Activated naive CD8-positive, alpha-beta T cell treated with anti-CD3 and anti-CD28 coated beads, Interleukin-2, amount 10 ng/mL, durations not matched to agents 7 days and 5 days (primary cell): ENCODE measurements at regions not wholly inside any gene's neighbourhood (a gene's known extent, or its start where the extent isn't known, plus 50 kb on each side); places are given as distances from the start of the nearest gene placed in this dataset.

ENCODE experiments used
- ATAC-seq: fragments of 150-1000 bp; cut with Tn5 transposase; one replicate; pipeline ENCODE4 v1.10.0; 2021; ENCODE audit warnings: low read depth, moderate library complexity
- POLR2A ChIA-PET: fragments of 350-600 bp; sonication (Branson Sonifier 250); formaldehyde crosslinking; loops from one replicate; lab custom pipeline; 2021; ENCODE audit warnings: antibody characterized with exemption; lab: Charles Lee
- DNase-seq: peaks from one replicate; pipeline ENCODE4 v3.0.0; 2021
- H3K27ac Mint-ChIP-seq: one replicate; pipeline ENCODE4 v1.8.0; 2022; ENCODE audit warnings: mild to moderate bottlenecking, mixed read lengths
- H3K27me3 Mint-ChIP-seq: one replicate; pipeline ENCODE4 v1.8.0; 2022; ENCODE audit warnings: mild to moderate bottlenecking, moderate library complexity, mixed read lengths
- H3K36me3 Mint-ChIP-seq: one replicate; pipeline ENCODE4 v1.8.0; 2021; ENCODE audit warnings: mild to moderate bottlenecking, mixed read lengths
- H3K4me1 Mint-ChIP-seq: one replicate; pipeline ENCODE4 v1.8.0; 2021; ENCODE audit warnings: mixed read lengths
- H3K4me3 Mint-ChIP-seq: one replicate; pipeline ENCODE4 v1.8.0; 2022; ENCODE audit warnings: mild to moderate bottlenecking, moderate library complexity, mixed read lengths
- H3K9me3 Mint-ChIP-seq: one replicate; pipeline ENCODE4 v1.8.0; 2021; ENCODE audit warnings: mixed read lengths

DNA sequence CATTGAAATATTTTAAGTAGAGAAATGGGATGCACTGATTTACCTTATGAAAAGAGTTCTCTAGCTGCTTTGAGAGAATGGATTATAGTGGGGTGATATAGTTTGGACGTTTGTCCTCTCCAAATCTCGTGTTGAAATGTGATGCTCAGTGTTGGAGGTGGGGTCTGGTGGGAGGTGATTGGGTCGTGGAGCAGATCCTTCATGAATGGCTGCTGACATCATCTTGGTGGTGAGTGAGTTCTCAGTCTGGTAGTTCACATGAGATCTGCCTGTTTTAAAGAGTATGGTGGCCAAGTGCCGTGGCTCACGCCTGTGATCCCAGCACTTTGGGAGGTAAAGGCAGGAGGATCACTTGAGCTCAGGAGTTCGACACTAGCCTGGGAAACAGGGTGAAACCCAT, 58.7 kb upstream of the SH3RF3 start:
- Mint-ChIP-seq H3K9me3 (no peaks in the 10 kb centered on the region), H3K4me3 (no peak overlapping the region), H3K36me3 (peaks cover 3% of the 10 kb centered on the region), H3K27ac (no peak overlapping the region), H3K4me1 (no peaks in the 10 kb centered on the region), H3K27me3 (peaks cover 5% of the 10 kb centered on the region)
- POLR2A ChIA-PET = no interaction called here
- DNase-seq = no peak
- ATAC-seq = no peak

DNA sequence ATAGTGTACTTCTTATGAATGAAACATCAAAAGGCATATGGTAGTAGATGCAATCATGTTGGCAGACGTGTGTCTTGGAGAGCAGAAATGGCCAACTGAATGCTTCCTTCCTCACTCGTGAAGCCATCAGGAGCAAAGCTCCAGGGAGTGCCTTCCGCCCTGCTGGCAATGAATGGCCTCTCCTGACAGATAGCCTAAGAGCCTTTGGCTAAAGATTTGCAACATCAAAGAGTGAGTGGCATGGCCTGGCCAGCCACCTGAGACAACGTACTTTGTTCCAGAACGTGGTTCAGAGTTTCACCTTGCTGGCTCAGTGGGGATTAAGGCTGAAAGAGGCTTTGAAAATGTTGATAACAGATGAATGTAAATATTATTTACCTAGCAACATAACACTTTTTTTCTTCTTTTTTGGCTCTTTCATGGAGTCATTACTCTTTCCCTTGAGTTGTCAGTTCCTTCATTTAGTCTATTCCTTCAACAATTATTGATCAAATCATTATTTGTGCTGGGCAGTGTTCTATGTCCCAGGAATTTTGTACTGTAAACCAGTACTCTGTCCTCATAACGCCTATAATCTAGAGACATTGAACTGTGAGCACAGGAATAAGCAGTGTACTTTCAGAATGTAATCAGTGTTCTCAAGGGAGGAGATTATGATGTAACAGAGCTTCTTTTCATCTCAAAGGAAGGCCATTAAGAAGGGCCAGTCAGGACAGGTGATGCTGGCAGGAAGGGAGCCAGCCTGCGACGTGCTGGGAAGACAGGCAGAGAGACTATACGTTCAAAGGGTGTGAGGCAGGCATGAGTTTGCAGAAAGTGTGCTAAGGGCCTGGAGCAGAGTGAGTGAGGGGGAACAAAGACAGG, 59.4 kb upstream of the SH3RF3 start:
- POLR2A ChIA-PET = no interaction called here
- no peaks in the 10 kb centered on the region for H3K9me3 Mint-ChIP-seq
- no peak overlapping the region for H3K4me3 Mint-ChIP-seq
- ATAC-seq (no peak), DNase-seq (no peak)
- peaks cover 3% of the 10 kb centered on the region for H3K36me3 Mint-ChIP-seq
- H3K4me1 Mint-ChIP-seq = no peaks in the 10 kb centered on the region
- peaks cover 5% of the 10 kb centered on the region for H3K27me3 Mint-ChIP-seq
- no peak overlapping the region for H3K27ac Mint-ChIP-seq

DNA sequence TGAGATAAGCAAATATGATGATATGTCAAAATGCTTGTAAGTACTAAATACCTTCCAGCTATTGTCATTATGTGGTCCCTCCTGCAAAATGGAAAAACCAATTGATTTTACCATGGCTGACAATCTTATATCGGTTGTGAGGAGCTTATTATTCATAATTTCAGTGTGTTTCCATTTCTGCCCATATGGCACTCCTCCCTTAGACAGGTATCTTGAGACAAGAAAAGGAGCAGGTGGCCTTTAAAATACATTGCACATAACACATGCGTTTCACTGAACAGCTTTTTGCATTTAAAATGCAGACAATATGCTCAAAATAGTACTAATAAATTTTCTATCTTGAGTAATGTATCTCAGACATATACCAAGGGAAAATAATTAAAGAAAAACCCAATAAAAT, 60.2 kb upstream of the SH3RF3 start:
- H3K4me3 Mint-ChIP-seq = no peak overlapping the region
- DNase-seq = no peak
- H3K4me1 Mint-ChIP-seq = no peaks in the 10 kb centered on the region
- H3K36me3 Mint-ChIP-seq = peaks cover 3% of the 10 kb centered on the region
- H3K27ac Mint-ChIP-seq = no peak overlapping the region
- no peak for ATAC-seq
- POLR2A ChIA-PET = no interaction called here
- no peaks in the 10 kb centered on the region for H3K9me3 Mint-ChIP-seq
- H3K27me3 Mint-ChIP-seq = peaks cover 4% of the 10 kb centered on the region

DNA sequence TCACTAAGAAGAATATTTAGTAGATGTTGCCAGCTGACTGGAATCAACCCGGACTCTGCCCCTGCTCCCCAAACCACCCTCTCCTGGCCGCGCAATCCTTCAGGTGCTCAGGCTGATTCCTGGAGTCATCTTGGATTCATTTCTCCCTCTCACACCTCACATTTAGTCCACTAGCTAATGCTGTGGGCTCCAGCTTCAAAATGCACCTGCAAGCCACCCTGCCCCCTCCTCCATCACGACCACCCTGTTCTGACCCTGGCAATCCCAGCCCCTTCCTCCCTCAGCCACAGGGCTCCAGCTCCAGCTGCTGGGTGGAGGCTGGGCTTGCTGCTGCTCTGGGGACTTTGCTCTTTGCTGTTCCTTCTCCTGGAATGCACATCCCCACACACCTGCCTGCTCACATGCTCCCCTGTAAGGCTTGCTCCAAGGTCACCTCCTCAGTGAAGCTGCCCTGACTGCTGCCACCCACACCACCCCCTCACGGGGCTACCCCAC, 61.3 kb upstream of the SH3RF3 start:
- no peak for DNase-seq
- no peak for ATAC-seq
- H3K36me3 Mint-ChIP-seq = no peaks in the 10 kb centered on the region
- H3K27ac Mint-ChIP-seq = no peak overlapping the region
- no peaks in the 10 kb centered on the region for H3K4me1 Mint-ChIP-seq
- H3K4me3 Mint-ChIP-seq = no peak overlapping the region
- POLR2A ChIA-PET = no interaction called here
- H3K9me3 Mint-ChIP-seq = no peaks in the 10 kb centered on the region
- no peaks in the 10 kb centered on the region for H3K27me3 Mint-ChIP-seq

DNA sequence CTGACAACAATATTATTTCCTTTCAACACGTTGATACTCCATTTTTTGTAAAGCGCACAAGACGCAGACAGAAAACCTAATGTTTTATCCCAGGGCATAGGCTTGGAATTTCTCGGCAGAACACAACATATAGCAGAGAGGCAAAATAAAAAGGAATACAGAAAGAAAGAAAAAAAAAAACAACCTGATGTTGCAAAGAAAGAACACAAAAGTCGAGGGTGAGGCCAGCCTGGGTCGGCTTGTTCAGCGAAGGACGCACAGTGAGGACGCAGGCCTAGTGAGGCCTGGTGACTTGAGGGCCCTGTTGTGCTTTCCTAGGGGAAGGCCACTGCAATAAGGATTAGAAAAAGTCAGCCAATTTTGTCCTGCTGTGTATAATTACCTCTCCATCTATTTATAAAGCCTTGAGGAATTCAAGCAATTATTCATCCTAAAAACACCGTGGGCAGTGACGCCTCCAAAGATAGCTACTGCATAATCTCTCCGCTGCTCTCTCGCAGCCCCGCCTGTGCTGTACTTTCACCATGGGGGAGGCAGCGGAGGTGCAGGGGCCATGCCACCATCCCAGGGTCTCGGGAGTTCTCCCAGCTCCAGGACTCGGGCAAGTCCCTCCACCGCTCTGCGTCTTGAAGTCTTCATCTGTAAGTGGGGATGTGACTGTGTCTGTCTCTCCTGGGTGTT, 61.9 kb upstream of the SH3RF3 start:
- Mint-ChIP-seq H3K9me3 (no peaks in the 10 kb centered on the region), H3K36me3 (no peaks in the 10 kb centered on the region), H3K27me3 (no peaks in the 10 kb centered on the region), H3K4me3 (no peak overlapping the region), H3K4me1 (no peaks in the 10 kb centered on the region), H3K27ac (no peak overlapping the region)
- DNase-seq (no peak), ATAC-seq (no peak)
- POLR2A ChIA-PET = no interaction called here

DNA sequence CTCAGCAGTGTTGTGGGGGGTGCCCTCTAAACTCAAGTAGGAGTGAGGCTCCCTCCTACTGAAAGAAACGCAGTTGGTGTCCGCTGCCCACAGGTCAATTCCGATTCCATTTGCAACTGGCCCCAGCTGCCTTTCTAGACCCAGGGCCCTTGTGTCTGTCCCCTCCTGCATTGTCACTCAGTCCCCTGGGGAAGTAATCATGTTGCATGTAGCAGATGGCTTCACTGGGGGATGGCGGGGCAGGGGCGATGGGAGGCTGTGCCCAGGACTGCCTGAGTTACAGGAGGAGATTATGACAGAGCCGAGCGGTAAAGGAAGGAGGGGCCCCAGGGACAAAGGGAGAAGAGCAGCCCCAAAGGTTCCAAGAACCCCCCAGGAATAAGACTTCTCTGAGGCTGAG, 62.5 kb upstream of the SH3RF3 start:
- no peaks in the 10 kb centered on the region for H3K4me1 Mint-ChIP-seq
- no peak overlapping the region for H3K27ac Mint-ChIP-seq
- H3K36me3 Mint-ChIP-seq = no peaks in the 10 kb centered on the region
- H3K4me3 Mint-ChIP-seq = no peak overlapping the region
- DNase-seq (no peak), ATAC-seq (no peak)
- H3K9me3 Mint-ChIP-seq = no peaks in the 10 kb centered on the region
- no peaks in the 10 kb centered on the region for H3K27me3 Mint-ChIP-seq
- POLR2A ChIA-PET = no interaction called here

DNA sequence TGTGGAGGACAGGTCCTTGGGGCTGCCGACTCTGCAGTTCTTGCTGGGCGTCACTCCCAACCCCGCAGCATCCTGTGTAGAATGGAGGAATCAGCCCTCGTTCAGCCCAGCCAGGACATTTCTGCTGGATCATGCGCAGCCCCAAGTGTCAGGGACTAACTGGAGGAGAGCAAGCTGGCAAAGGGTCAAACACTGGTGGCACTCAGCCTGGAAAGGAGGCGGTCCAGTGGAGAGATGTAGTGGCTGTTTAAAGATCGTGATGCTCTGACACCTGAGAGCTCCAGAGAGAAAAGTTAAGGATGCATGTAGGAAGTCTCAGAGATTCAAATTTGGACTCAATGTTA, 63.6 kb upstream of the SH3RF3 start:
- DNase-seq = no peak
- Mint-ChIP-seq H3K4me3 (no peak overlapping the region), H3K36me3 (no peaks in the 10 kb centered on the region), H3K27ac (no peak overlapping the region), H3K9me3 (no peaks in the 10 kb centered on the region), H3K4me1 (no peaks in the 10 kb centered on the region), H3K27me3 (no peaks in the 10 kb centered on the region)
- ATAC-seq = no peak
- POLR2A ChIA-PET = no interaction called here

DNA sequence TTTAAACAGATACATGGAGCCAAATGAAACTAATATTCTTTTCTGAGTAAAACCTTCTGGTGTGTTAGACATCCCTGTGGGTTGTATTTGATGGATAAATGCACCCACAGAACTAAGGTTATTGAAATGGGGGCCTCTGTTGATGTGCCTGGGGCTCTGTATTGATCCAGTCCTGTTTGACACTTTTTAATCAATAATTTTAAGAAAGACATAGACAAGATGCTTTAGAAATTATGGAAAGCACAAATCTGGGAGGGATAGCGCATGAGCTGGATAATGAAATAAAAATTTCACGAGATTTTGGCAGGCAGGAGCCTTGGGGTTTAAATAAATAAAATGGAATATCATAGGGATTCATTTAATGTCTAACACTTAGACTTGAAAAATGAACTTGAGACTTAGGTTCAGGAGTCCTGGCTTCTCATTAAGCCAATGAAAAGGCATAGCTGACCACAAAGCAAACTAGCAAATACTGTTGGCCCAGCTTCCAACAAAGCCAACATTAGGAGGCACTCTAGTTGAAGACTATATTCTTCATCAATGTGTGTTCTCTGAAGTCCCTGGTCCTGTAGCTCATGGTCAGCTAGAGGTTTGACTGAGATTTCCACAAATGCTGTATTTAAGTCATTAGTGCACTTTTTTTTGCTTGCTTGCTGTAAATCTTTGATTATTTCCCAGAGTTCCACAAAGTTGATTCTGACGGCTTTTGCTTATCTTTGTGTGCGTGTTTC, 64.2 kb upstream of the SH3RF3 start:
- H3K4me1 Mint-ChIP-seq = peaks cover 2% of the 10 kb centered on the region
- H3K27me3 Mint-ChIP-seq = no peaks in the 10 kb centered on the region
- no peaks in the 10 kb centered on the region for H3K36me3 Mint-ChIP-seq
- POLR2A ChIA-PET = no interaction called here
- no peak for ATAC-seq
- DNase-seq = no peak
- H3K27ac Mint-ChIP-seq = no peak overlapping the region
- no peak overlapping the region for H3K4me3 Mint-ChIP-seq
- no peaks in the 10 kb centered on the region for H3K9me3 Mint-ChIP-seq

DNA sequence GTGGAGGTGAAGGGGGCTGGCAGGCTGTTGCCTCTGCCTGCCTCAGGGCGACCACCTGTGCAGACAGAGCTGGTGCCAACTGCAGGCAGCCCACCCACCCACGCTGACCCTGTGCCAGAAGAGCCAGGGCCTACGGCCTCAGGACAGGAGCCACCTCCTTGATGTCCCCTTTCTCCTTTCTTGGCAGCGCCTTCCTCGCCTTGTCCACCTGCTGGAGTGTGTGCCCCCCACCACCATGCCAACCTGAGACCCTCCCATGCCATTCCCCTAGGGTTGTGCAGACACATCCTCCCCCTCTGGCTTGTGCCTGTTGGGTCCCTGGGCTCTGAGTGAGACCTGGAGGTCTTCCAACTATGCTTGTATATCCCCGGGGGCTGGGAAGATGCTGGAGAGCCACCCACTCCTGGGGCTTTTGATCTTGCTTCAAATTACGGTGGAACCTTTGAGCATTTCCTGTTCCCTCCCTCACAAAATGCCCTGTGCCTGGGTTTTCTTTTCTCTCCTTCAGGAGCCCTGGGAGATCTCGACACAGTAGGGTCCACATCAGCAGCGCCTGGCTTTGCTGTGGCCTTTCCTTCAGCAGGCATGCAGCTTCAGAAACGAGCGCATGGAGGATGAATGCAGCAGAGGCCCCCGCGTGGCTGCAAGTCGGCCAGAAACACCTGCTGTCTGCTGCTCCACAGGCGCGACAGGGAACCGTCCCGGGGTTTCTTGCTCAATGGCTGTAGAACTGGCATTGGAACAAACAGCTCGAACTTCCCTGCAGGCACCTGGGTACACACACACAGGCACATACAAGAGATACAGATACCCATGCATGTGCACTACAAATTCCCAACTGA, 65.9 kb upstream of the SH3RF3 start:
- H3K27ac Mint-ChIP-seq = no peak overlapping the region
- POLR2A ChIA-PET = no interaction called here
- no peaks in the 10 kb centered on the region for H3K36me3 Mint-ChIP-seq
- H3K9me3 Mint-ChIP-seq = no peaks in the 10 kb centered on the region
- H3K27me3 Mint-ChIP-seq = no peaks in the 10 kb centered on the region
- H3K4me3 Mint-ChIP-seq = no peak overlapping the region
- peaks cover 2% of the 10 kb centered on the region for H3K4me1 Mint-ChIP-seq
- no peak for ATAC-seq
- DNase-seq = no peak

DNA sequence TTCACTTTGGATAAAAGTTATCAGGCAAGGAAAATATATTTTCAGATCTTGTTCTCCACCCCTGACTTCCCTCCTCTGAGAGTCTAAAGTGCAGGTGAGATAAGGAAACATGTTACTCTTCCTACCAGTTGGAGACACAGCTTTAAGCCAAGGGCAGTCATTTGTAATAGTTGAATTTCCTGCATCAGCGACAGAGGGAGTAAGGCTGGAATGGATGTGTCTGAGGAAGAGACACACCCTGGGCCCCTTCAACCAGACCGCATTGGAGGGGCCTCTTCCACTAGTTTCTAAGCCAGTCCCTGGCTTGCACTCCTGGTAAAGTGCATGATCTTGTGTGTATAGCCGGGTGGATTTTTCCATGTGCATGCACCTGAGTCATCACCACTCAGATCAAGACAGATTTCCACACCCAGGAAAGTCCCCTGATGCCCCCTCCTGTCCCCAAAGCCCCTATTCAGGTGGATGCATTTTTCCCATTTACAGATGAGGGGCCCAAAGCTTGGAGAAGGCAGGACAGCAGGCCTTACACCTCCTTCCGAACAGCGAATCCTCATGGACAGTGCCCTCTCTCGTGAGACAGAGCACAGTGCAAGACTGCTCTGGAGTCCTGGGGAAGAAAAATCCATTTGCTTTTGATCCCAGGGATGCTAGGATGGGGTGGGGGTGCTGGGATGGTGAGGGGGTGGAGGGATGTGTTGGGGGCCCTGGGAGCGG, 66.7 kb upstream of the SH3RF3 start:
- peaks cover 2% of the 10 kb centered on the region for H3K4me1 Mint-ChIP-seq
- no peak overlapping the region for H3K27ac Mint-ChIP-seq
- no peak overlapping the region for H3K4me3 Mint-ChIP-seq
- no peak for DNase-seq
- H3K27me3 Mint-ChIP-seq = no peaks in the 10 kb centered on the region
- ATAC-seq = no peak
- POLR2A ChIA-PET = no interaction called here
- H3K36me3 Mint-ChIP-seq = no peaks in the 10 kb centered on the region
- no peaks in the 10 kb centered on the region for H3K9me3 Mint-ChIP-seq

DNA sequence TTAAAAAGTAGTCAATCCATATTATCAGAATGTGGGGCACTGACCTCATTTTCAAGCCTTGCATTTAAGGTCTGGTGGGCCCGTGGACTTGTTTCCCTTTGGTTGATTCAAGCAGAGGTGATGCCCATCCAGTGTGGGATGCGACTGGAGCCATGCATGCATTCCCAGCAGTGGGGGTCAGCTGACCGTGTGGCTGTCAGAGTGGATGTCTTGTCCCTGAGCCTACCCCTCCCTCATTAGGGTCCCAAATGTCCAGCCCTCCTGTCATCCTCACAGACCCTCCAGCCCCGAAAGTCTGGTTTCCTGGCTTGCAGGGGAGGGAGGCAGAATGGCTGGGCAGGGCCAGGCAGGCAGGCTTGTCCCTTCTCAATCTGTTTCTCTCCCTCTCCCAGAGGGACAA, 67.3 kb upstream of the SH3RF3 start:
- H3K9me3 Mint-ChIP-seq = no peaks in the 10 kb centered on the region
- ATAC-seq = no peak
- no peaks in the 10 kb centered on the region for H3K27me3 Mint-ChIP-seq
- POLR2A ChIA-PET = no interaction called here
- no peak for DNase-seq
- H3K4me3 Mint-ChIP-seq = no peak overlapping the region
- H3K27ac Mint-ChIP-seq = no peak overlapping the region
- peaks cover 2% of the 10 kb centered on the region for H3K4me1 Mint-ChIP-seq
- no peaks in the 10 kb centered on the region for H3K36me3 Mint-ChIP-seq

DNA sequence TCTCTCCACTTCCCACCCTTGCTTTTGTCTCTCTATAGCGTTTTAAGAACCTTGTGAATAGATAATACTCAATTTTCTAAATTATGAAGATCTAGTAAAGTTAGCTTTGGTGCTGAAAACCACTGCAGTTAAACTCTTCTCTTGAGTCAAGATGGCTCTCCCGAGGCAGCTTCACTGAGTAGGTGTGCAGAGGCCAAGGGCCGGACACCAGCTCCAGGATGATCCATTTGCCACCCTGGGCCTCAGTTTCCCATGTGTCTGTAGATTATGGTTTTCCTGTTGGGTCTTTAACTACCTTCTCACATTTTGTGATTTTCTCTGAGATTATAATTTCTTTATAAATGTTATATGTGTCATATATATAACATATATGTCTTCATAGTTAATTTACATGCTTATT, 68.5 kb upstream of the SH3RF3 start:
- ATAC-seq (no peak), DNase-seq (no peak)
- H3K4me1 Mint-ChIP-seq = peaks cover 2% of the 10 kb centered on the region
- peaks cover 2% of the 10 kb centered on the region for H3K27me3 Mint-ChIP-seq
- H3K36me3 Mint-ChIP-seq = no peaks in the 10 kb centered on the region
- POLR2A ChIA-PET = interaction anchor here (0.7 kb wide), 1 partner anchor 29 kb away, joined by 3 read pairs; no protein-coding TSS in a partner anchor
- H3K4me3 Mint-ChIP-seq = no peak overlapping the region
- H3K9me3 Mint-ChIP-seq = no peaks in the 10 kb centered on the region
- H3K27ac Mint-ChIP-seq = no peak overlapping the region
